HG02884 (cell line): ENCODE measurements at regions not wholly inside any gene's neighbourhood (a gene's known extent, or its start where the extent isn't known, plus 50 kb on each side); places are given as distances from the start of the nearest gene placed in this dataset.

Source experiments
- ATAC-seq: cut with Tn5 transposase; IDR thresholded peaks from one replicate; pipeline ENCODE4 v1.9.1; 2021; ENCODE audit warnings: mild to moderate bottlenecking, moderate library complexity; ENCODE audit not compliant: unreplicated experiment

DNA sequence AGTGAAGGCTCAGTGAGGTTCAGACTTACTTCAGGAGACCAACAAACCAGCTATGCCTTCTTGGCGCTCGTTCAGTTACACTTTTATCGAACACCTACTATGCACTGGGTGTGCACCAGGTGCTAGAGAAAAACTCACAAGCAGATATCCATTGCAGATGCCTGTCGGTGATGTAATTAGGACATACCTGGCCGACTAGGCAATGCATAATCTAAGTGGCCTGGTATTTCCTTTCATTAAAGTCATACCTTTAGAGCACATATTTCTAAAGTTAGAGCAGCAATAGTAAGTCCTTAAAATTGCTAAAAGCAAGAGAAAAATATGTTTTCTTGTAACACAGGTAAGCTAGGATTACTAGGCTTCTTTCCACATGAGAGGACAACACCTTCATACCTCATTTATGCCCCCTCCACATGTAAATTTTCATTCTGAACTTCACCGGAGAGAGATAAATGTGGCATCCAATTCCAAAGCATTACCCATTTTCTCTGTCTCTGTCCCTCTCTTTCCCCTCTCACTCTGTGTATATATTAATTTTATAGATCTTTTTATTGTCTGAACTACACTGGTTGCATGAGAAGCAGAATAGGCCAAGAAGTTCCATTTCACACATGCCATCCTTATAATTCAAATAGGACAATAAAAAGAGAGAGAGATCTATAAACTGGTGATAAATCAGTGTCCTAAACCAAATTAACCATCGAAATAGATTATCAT lies 242.2 kb downstream of the SPTSSA start:
- no peak for ATAC-seq

DNA sequence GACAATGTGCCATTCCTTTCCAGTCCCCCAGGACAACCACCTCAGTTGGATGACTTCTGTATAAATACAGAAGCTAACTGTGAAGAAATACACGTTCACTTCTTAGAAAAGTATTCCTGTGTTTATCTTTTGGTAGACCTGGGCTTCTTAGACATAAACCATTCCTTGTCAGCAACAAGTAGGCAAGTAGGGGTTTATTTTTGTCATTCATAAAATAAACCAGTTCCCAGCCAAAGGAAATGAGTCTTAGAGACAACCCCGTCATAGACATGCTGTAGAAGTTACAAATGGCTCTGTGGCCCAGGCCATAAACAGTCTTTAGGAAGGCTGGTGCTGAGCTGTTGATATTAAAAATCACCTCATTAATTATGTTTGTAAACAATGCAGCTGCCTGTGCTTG lies 243.2 kb downstream of the SPTSSA start:
- ATAC-seq, result no peak

DNA sequence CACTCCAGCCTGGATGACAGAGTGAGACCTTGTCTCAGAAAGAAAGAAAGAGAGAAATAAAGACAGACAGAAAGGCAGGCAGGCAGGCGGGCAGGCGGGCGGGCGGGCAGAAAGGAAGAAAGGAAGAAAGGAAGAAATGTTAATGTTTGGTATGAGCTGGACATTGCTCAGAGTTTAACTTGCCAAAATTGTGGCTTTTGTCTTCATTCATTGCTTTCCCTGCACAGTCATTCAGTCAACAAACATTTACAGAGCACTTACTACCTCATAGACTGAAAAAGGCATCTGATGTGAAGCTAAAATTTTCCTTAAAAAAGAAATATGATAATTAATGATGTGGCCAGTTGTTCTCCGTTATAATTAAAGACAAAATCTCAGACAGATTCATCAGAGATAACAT lies 247.1 kb downstream of the SPTSSA start:
- ATAC-seq, result no peak

DNA sequence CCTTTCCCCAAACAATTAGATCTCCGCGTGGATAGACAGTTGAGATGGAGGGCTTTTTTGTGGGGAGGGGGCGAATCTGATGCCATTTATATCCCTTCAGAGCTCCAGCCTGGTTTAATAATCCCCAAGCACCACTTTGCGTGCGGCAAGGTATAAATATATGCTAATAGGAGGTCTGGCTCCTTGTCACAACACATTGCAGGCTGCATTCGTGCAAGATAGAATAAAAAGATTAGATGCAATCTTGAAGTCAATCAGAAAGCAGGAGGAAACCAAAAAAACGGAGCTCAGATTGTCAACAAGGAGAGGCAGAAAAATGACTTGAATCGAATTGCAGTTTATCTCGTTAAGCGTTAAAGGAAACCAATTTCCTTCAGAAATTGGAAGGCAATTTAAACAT lies 248.7 kb downstream of the SPTSSA start:
- no peak for ATAC-seq

GRCh38 chr14:34212172-34212929 lies 249.7 kb downstream of the SPTSSA start:
- ATAC-seq, result no peak

DNA sequence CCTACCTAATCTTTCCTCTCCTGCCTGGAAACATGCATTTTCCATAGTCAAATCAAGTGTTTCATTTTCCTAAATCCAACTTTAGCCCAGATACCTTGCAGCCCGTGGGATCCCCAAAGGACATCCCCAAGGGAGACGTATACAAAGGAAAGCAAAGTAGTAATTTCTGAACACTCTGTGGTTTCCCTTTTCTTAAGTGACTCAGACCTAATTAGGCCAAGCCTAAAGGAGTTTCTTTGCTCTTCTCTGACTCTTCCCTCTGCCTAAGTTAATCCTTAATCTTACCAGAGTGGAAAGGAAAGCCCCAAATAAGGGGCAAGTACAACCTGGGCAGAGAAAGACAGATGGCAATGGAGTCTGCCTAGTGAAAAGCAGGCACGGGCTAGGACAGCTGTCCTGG lies 250.3 kb downstream of the SPTSSA start:
- peak; percentile 79 for ATAC-seq

- ATAC-seq, result no peak
Measured at GRCh38 chr14:34208532-34208931, 253.5 kb downstream of the SPTSSA start.

GRCh38 chr14:34205799-34206198 lies 254.9 kb upstream of the EGLN3 start:
- ATAC-seq, result no peak

GRCh38 chr14:34204774-34205173 lies 253.9 kb upstream of the EGLN3 start:
- no peak for ATAC-seq

- no peak for ATAC-seq
Measured at GRCh38 chr14:34203251-34203722, 252.4 kb upstream of the EGLN3 start.

GRCh38 chr14:34201909-34202637 lies 251.2 kb upstream of the EGLN3 start:
- ATAC-seq, result no peak

GRCh38 chr14:34199585-34199984 lies 248.7 kb upstream of the EGLN3 start:
- ATAC-seq, result no peak

GRCh38 chr14:34198096-34198495 lies 247.2 kb upstream of the EGLN3 start:
- ATAC-seq, result no peak

DNA sequence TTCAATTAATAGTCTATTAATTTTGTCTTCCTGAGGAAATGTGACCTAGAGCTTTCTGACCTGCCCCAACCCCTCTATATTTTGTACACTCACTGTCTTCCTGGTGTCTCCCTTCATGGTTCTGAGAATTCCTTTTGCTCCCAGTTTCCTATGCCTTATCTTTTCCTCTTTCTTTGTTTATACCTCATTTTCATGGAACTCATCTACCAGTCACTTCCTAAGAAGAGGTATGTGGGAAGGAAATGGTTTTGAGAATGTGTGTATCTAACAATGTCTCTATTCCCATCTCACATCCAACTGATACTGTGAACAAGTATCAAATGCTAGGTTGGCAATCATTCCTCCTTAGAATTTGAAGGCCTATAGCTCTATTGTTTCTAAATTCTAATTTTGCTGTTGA lies 245.1 kb upstream of the EGLN3 start:
- ATAC-seq, result no peak

- ATAC-seq, result no peak
Measured at GRCh38 chr14:34190717-34191116, 239.8 kb upstream of the EGLN3 start.

- no peak for ATAC-seq
Measured at GRCh38 chr14:34189866-34190265, 239.0 kb upstream of the EGLN3 start.

GRCh38 chr14:34187519-34188044 lies 236.7 kb upstream of the EGLN3 start:
- ATAC-seq, result no peak

- ATAC-seq, result no peak
Measured at GRCh38 chr14:34187061-34187460, 236.2 kb upstream of the EGLN3 start.

GRCh38 chr14:34184126-34184525 lies 233.3 kb upstream of the EGLN3 start:
- ATAC-seq, result no peak

DNA sequence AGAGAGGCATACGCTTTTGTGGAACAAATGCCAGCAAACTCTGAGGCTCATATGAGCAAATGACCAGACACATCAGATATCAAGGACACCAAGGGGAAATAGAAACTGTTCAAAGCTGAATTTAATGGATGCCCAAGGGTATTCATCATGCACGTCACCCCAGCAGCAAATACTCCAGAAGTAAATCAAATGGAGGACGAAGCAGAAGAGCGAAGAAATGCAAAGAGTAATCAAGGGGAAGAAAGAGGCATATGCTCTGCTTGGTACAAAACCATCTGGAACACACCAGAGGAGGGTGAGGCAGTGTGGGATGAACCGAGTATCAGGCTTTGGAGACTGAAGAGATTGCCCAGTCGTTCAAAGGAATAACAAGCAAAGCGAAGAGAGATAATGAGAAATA lies 232.6 kb upstream of the EGLN3 start:
- ATAC-seq, result no peak

GRCh38 chr14:34181338-34181737 lies 230.5 kb upstream of the EGLN3 start:
- no peak for ATAC-seq
